DND-41 (cell line): ENCODE measurements at regions not wholly inside any gene's neighbourhood (a gene's known extent, or its start where the extent isn't known, plus 50 kb on each side); places are given as distances from the start of the nearest gene placed in this dataset.

Experiments used
- ATAC-seq: fragments of 200-7000 bp; cut with Tn5 transposase; 3 replicates; pipeline ENCODE4 v1.9.1; 2021; ENCODE audit warnings: low read depth; ENCODE audit not compliant: insufficient read depth
- DNase-seq: peaks from one replicate; pipeline ENCODE4 v3.0.0-alpha.2; 2020
- H2AFZ ChIP-seq: 2 replicates; pipeline ENCODE4 v1.6.0; 2012; ENCODE audit warnings: low read depth, low read length
- H3K27ac ChIP-seq: 2 replicates; pipeline ENCODE4 v1.5.1; 2012; ENCODE audit warnings: low read length, inconsistent platforms
- H3K27me3 ChIP-seq: fragments of 200-600 bp; sonication (generic); 2 replicates; pipeline ENCODE4 v1.6.0; 2012; ENCODE audit warnings: low read length, mild to moderate bottlenecking, inconsistent platforms; ENCODE audit not compliant: insufficient read depth, poor library complexity
- H3K36me3 ChIP-seq: 2 replicates; pipeline ENCODE4 v1.5.1; 2012; ENCODE audit warnings: low read length, inconsistent platforms; ENCODE audit not compliant: insufficient read depth
- H3K4me1 ChIP-seq: 2 replicates; pipeline ENCODE4 v1.5.1; 2012; ENCODE audit warnings: mild to moderate bottlenecking, low read length; ENCODE audit not compliant: insufficient read depth
- H3K4me2 ChIP-seq: 2 replicates; pipeline ENCODE4 v1.6.0; 2012; ENCODE audit warnings: mild to moderate bottlenecking, moderate library complexity, low read length, inconsistent platforms; ENCODE audit not compliant: insufficient read depth
- H3K4me3 ChIP-seq, 2 experiments: fragments of 200-600 bp in 1 of 2; shearing (Covaris generic) in 1 of 2; 2 replicates each; pipeline ENCODE4 v1.5.1; 2012 to 2016; ENCODE audit warnings: inconsistent platforms in 2 of 2, low read length in 2 of 2, mild to moderate bottlenecking in 2 of 2, low read depth in 1 of 2, moderate library complexity in 1 of 2
- H3K79me2 ChIP-seq: 2 replicates; pipeline ENCODE4 v1.6.0; 2012; ENCODE audit warnings: low read length, inconsistent platforms; ENCODE audit not compliant: insufficient read depth
- H3K9ac ChIP-seq: 2 replicates; pipeline ENCODE4 v1.6.0; 2012; ENCODE audit warnings: low read depth, mild to moderate bottlenecking, inconsistent platforms, low read length, moderate library complexity
- H3K9me3 ChIP-seq: 2 replicates; pipeline ENCODE4 v1.5.1; 2012; ENCODE audit warnings: low read length, moderate library complexity, mild to moderate bottlenecking, inconsistent platforms; ENCODE audit not compliant: insufficient read depth, severe bottlenecking
- H4K20me1 ChIP-seq: 2 replicates; pipeline ENCODE4 v1.6.0; 2012; ENCODE audit warnings: low read length; ENCODE audit not compliant: insufficient read depth
- EZH2 ChIP-seq: IDR thresholded peaks from 3 replicates; pipeline ENCODE4 v1.6.1; 2012; ENCODE audit warnings: borderline replicate concordance, low read depth, mild to moderate bottlenecking, moderate library complexity, low read length, inconsistent platforms; ENCODE audit not compliant: severe bottlenecking
- TF ChIP-seq, protein P1 (sequence below): IDR thresholded peaks from 2 replicates; pipeline ENCODE4 v1.5.1; 2012; ENCODE audit warnings: borderline replicate concordance, low read length, moderate library complexity, mild to moderate bottlenecking; ENCODE audit not compliant: poor library complexity, severe bottlenecking; ENCODE audit errors: extremely low read depth

DNA sequence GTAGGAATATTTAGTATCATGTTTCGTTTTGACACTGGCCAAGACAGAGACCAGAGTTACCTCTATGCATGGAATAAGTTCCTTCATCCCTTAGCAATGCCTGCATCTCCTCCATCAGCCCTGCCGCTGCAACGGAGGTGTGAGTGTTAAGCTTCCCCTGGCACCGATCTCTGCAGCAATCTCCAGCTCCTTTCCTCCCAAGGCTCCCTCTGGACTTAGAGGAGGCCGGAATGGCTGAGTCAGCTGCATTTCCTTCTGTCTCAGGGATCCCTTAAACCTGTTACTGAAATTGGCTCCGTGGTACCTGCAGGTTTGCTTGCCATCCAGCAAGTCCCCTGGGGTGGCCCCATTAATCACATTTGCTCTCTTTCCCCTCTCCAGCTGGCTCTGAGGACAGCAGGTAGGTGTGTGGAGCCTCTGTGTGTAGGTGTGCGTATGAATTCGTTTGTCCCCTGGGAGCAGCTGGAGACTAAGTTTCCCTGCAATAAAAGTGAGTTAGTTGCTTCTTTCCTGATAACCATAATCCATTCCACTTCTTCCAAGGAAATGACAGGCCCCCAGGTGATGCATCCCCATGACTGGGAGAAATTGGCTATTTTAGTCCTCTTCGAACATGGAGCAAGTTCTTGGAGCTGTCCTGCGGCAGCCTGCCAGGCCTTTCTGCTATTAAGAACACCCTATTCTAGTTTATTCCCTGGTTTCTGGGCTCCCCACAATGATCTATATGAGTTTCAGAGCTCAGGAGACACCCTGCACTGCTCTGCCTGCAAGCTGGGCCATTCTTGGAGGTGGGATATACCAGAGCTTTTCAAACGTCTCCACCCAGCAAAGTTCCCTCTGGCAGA lies 457.2 kb upstream of the CADM1 start:
- Histone ChIP-seq H3K4me3 (no peak overlapping the region), H3K9me3 (no peaks in the 10 kb centered on the region), H3K4me1 (no peaks in the 10 kb centered on the region), H3K4me2 (no peak overlapping the region), H3K27me3 (peaks cover 3% of the 10 kb centered on the region), H2AFZ (no peak overlapping the region), H4K20me1 (no peaks in the 10 kb centered on the region; the same call in 1 of the 2 replicates), H3K9ac (no peak overlapping the region), H3K27ac (no peak overlapping the region), H3K36me3 (no peaks in the 10 kb centered on the region), H3K79me2 (no peaks in the 10 kb centered on the region)
- TF ChIP-seq, protein P1, sequence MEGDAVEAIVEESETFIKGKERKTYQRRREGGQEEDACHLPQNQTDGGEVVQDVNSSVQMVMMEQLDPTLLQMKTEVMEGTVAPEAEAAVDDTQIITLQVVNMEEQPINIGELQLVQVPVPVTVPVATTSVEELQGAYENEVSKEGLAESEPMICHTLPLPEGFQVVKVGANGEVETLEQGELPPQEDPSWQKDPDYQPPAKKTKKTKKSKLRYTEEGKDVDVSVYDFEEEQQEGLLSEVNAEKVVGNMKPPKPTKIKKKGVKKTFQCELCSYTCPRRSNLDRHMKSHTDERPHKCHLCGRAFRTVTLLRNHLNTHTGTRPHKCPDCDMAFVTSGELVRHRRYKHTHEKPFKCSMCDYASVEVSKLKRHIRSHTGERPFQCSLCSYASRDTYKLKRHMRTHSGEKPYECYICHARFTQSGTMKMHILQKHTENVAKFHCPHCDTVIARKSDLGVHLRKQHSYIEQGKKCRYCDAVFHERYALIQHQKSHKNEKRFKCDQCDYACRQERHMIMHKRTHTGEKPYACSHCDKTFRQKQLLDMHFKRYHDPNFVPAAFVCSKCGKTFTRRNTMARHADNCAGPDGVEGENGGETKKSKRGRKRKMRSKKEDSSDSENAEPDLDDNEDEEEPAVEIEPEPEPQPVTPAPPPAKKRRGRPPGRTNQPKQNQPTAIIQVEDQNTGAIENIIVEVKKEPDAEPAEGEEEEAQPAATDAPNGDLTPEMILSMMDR: no peak
- no peak for TF ChIP-seq EZH2
- DNase-seq (no peak), ATAC-seq (no peak)

DNA sequence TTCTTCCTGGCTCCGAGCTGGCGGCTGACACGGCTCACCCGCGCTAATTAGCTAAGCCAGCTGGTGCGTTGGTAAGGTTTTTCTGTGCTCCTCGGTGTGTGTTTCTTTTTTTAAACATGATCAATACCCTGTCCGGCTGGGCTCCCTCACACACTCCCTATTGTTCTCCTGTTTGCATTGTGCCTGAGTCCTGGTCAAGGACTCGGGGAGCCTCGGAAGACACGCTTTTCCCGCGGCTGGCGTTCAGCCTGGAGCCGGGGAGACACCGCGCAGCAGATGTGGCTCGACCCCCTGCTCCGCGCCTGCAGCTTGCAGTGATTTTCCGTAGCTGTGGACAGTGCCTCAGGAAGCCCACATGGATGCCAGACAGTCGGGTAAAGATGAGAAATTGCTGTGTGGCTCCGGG lies 454.9 kb upstream of the CADM1 start:
- peaks cover 8% of the 10 kb centered on the region for H3K27me3 ChIP-seq
- H3K9ac ChIP-seq: no peak overlapping the region
- H3K4me1 ChIP-seq: no peaks in the 10 kb centered on the region
- H3K36me3 ChIP-seq: no peaks in the 10 kb centered on the region
- H3K9me3 ChIP-seq: no peaks in the 10 kb centered on the region
- DNase-seq: no peak
- no peak overlapping the region for H3K4me2 ChIP-seq
- no peak for ATAC-seq
- TF ChIP-seq, protein P1: no peak
- TF ChIP-seq EZH2: no peak
- H3K27ac ChIP-seq: no peak overlapping the region
- no peak overlapping the region for H2AFZ ChIP-seq
- no peaks in the 10 kb centered on the region; the same call in 1 of the 2 replicates for H4K20me1 ChIP-seq
- H3K79me2 ChIP-seq: no peaks in the 10 kb centered on the region
- H3K4me3 ChIP-seq: no peak overlapping the region

DNA sequence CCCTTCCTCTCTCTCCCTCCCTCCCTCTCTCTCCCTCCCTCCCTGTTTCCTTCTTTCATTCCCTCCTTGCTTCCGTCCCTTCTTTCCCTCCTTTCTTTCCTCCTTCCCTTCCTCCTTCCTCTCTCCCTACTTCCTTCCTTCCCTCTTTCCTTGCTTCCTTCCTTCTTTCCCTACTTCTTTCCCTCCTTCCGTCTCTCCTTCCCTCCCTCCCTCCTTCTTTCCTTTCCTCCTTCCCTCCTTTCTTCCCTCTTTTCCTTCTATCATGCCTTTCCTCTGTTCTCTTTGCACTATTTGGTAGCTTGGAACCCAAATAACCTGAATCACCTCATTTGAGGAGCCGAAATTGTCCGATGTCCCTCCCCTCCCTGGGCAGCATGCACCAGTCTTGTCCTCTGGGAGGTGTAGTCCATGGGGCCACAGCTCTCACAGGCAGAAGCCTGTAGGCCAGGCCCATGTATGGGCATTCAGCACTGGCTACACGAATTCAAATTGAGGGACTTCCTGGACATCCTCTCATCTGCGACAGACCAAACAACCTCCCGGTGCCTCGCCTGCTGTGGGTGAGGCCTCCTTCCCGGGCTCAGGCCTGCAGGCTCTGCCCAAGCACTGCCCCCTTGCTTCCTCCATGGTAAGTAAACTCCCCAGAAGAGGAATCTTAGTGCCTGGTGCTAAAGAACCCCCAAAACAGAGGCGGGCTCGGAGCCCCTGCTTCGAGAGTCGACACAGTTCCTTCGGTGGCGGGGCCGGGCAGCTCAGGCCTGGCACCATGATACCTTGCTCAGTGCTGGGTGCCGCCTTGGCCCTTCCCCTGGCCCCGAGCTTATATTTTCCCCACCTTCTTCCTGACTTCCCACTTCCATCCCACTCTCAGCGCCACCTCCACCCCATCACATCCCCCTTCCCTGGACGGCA lies 454.1 kb upstream of the CADM1 start:
- Histone ChIP-seq H3K79me2 (no peaks in the 10 kb centered on the region), H4K20me1 (no peaks in the 10 kb centered on the region; the same call in 1 of the 2 replicates), H3K27ac (no peak overlapping the region), H3K4me3 (no peak overlapping the region), H3K36me3 (no peaks in the 10 kb centered on the region), H3K9me3 (no peaks in the 10 kb centered on the region), H3K27me3 (peaks cover 8% of the 10 kb centered on the region), H3K4me2 (no peak overlapping the region), H3K4me1 (no peaks in the 10 kb centered on the region), H3K9ac (no peak overlapping the region), H2AFZ (no peak overlapping the region)
- ATAC-seq (no peak), DNase-seq (no peak)
- TF ChIP-seq, protein P1: no peak
- no peak for TF ChIP-seq EZH2
